ENCODE measurements at regions not wholly inside any gene's neighbourhood (a gene's known extent, or its start where the extent isn't known, plus 50 kb on each side); places are given as distances from the start of the nearest gene placed in this dataset.

- no peak for DNase-seq (ENCODE audit: low spot score)
- H3K36me3 Mint-ChIP-seq = no peaks in the 10 kb centered on the region
Observed at GRCh38 chr14:22715890-22716289, 50.6 kb upstream of the OXA1L start.

More at GRCh38 chr14:22715890-22716289, 50.6 kb upstream of the OXA1L start:
- H3K4me3 Mint-ChIP-seq = no peak overlapping the region
- no peaks in the 10 kb centered on the region for H3K79me2 ChIP-seq (ENCODE audit: low read depth)
- no peaks in the 10 kb centered on the region for H4K20me1 ChIP-seq (ENCODE audit: low read depth)
- H3K27ac ChIP-seq = no peak overlapping the region
- no peak overlapping the region for H3K27ac Mint-ChIP-seq
- H3K4me3 ChIP-seq = no peak overlapping the region
- H3K9me3 Mint-ChIP-seq = no peaks in the 10 kb centered on the region
- peaks cover 9% of the 10 kb centered on the region for H3K27me3 Mint-ChIP-seq (ENCODE audit: insufficient read depth, low read depth)
- no peak overlapping the region for H3K9ac ChIP-seq
- H3K36me3 ChIP-seq = no peaks in the 10 kb centered on the region
- H3F3A ChIP-seq (ENCODE audit: low read depth) = peaks cover 8% of the 10 kb centered on the region
- no peaks in the 10 kb centered on the region for H3K4me1 ChIP-seq
- H3K9me3 ChIP-seq (ENCODE audit: low read depth) = no peaks in the 10 kb centered on the region
- no peak overlapping the region for H2AFZ ChIP-seq (replicated peaks)
- no peaks in the 10 kb centered on the region for H3K4me1 Mint-ChIP-seq
- no peak for TF ChIP-seq EZH2 (IDR thresholded peaks at IDR 0.05)
- TF ChIP-seq CTCF (IDR thresholded peaks at IDR 0.05) = no peak
- H3K27me3 ChIP-seq = peaks cover 33% of the 10 kb centered on the region
- H3K4me2 ChIP-seq = no peak overlapping the region
